LNCAP (cell line): ENCODE measurements at regions not wholly inside any gene's neighbourhood (a gene's known extent, or its start where the extent isn't known, plus 50 kb on each side); places are given as distances from the start of the nearest gene placed in this dataset.

ENCODE experiments used
- CTCF ChIP-seq: fragments of 450-650 bp; IDR thresholded peaks from 2 replicates; pipeline ENCODE4 v1.5.1; 2017; ENCODE audit warnings: mild to moderate bottlenecking

- no peak for TF ChIP-seq CTCF
These were observed 75.6 kb downstream of the NPY1R start for GRCh38 chr4:163256680-163257343.

- 0 out of 2 replicates have a peak, but pooled peaks have one; percentile 9 for TF ChIP-seq CTCF
These were observed 81.2 kb downstream of the NPY1R start for GRCh38 chr4:163251204-163251603.

- TF ChIP-seq CTCF, result no peak
These were observed 82.4 kb upstream of the NAF1 start for GRCh38 chr4:163249042-163249441.

- TF ChIP-seq CTCF, result no peak
These were observed 78.5 kb upstream of the NAF1 start for GRCh38 chr4:163245044-163245728.

GRCh38 chr4:163243297-163243981 lies 76.7 kb upstream of the NAF1 start:
- TF ChIP-seq CTCF, result no peak

- TF ChIP-seq CTCF, result no peak
These were observed 71.2 kb upstream of the NAF1 start for GRCh38 chr4:163237856-163238255.

- no peak for TF ChIP-seq CTCF
These were observed 66.6 kb upstream of the NAF1 start for GRCh38 chr4:163233321-163233720.
